ENCODE measurements at regions not wholly inside any gene's neighbourhood (a gene's known extent, or its start where the extent isn't known, plus 50 kb on each side); places are given as distances from the start of the nearest gene placed in this dataset.

DNA sequence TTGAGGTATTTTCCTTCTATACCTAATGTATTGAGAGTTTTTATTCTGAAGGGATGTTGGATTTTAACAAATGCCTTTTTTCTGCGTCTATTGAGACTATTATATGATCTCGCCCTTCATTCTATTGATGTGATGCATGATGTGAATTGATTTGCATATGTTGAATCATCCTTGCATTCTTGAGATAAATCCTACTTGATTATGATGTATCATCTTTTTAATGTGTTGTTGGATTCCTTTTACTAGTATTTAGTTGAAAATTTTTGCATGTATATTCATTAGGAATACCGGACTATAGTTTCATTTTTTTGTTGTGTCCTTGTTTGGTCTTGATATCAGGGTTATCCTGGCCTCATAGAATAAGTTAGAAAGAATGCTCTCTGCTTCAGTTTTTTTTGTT, 169.7 kb downstream of the NPR3 start:
- H3K4me2 ChIP-seq (ENCODE audit: insufficient read depth, low read length), result no peak overlapping the region
- no peak for FAIRE-seq
- POLR2A ChIA-PET, result no interaction called here

More for the DNA sequence above, 169.7 kb downstream of the NPR3 start:
- DNase-seq (ENCODE audit: low read depth, low spot score), result no peak
- CTCF ChIA-PET, result interaction anchor here (0.8 kb wide), 1 partner anchor 10 kb away, joined by 3 read pairs; no protein-coding TSS in a partner anchor
- intact Hi-C loops (cut with micrococcal nuclease) (no loop called here), dilution Hi-C loops (cut with MboI; ENCODE audit: extremely low pct_ligation_motif_present, low sequenced_read_pairs) (no loop called here)
- Histone ChIP-seq H3K4me3 (replicated peaks in 1 of 3; ENCODE audit: insufficient read depth in 1 of 3, low read depth in 1 of 3, low read length in 3 of 3) (no peak overlapping the region), H3K9me1 (replicated peaks; ENCODE audit: control insufficient read depth, extremely low read depth, insufficient read depth, low read length) (no peaks in the 10 kb centered on the region), H3K79me2 (ENCODE audit: control insufficient read depth, insufficient read depth, low read length) (no peaks in the 10 kb centered on the region), H3K4me1 (ENCODE audit: control insufficient read depth, extremely low read depth, insufficient read depth, low read length) (no peaks in the 10 kb centered on the region), H3K9ac (replicated peaks; ENCODE audit: extremely low read depth, insufficient read depth, low read length) (no peak overlapping the region), H3K27ac (ENCODE audit: insufficient read depth, low read depth, low read length) (no peak overlapping the region), H3K36me3 (ENCODE audit: control insufficient read depth in 2 of 2, extremely low read depth in 1 of 2, insufficient read depth in 2 of 2, low read length in 2 of 2) (no peaks in the 10 kb centered on the region), H3K27me3 (ENCODE audit: control insufficient read depth in 2 of 2, insufficient read depth in 2 of 2, low read length in 2 of 2) (no peaks in the 10 kb centered on the region), H3K9me3 (replicated peaks; ENCODE audit: control insufficient read depth, insufficient read depth, low read length) (no peaks in the 10 kb centered on the region), H4K20me1 (replicated peaks; ENCODE audit: control insufficient read depth, extremely low read depth, insufficient read depth, low read length) (no peaks in the 10 kb centered on the region), H2AFZ (ENCODE audit: low read depth, low read length) (no peak overlapping the region)
- no TSS peak for BruUV-seq (replicated peaks)
- TF ChIP-seq EZH2 (IDR thresholded peaks at IDR 0.05; ENCODE audit: borderline replicate concordance, low read depth, low read length, severe bottlenecking) (no peak), POLR2AphosphoS5 (IDR thresholded peaks at IDR 0.05; ENCODE audit: insufficient read depth, low read depth, low read length) (no peak), MYC (IDR thresholded peaks at IDR 0.05; ENCODE audit: low read depth, low read length) (no peak), JUN (IDR thresholded peaks at IDR 0.05; ENCODE audit: borderline replicate concordance, insufficient read depth, insufficient read length, low read depth) (no peak), MAX (IDR thresholded peaks at IDR 0.05; ENCODE audit: insufficient read depth, insufficient read length) (no peak), GATA2 (IDR thresholded peaks at IDR 0.05; ENCODE audit: insufficient read depth, insufficient read length, low read depth, low read length) (no peak), FOS (IDR thresholded peaks at IDR 0.05; ENCODE audit: borderline replicate concordance, insufficient read depth, low read length) (no peak), POLR2A (IDR thresholded peaks at IDR 0.05; ENCODE audit: low read depth, low read length) (no peak)
- TF ChIP-seq, protein P1, sequence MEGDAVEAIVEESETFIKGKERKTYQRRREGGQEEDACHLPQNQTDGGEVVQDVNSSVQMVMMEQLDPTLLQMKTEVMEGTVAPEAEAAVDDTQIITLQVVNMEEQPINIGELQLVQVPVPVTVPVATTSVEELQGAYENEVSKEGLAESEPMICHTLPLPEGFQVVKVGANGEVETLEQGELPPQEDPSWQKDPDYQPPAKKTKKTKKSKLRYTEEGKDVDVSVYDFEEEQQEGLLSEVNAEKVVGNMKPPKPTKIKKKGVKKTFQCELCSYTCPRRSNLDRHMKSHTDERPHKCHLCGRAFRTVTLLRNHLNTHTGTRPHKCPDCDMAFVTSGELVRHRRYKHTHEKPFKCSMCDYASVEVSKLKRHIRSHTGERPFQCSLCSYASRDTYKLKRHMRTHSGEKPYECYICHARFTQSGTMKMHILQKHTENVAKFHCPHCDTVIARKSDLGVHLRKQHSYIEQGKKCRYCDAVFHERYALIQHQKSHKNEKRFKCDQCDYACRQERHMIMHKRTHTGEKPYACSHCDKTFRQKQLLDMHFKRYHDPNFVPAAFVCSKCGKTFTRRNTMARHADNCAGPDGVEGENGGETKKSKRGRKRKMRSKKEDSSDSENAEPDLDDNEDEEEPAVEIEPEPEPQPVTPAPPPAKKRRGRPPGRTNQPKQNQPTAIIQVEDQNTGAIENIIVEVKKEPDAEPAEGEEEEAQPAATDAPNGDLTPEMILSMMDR (IDR thresholded peaks at IDR 0.05; ENCODE audit: extremely low read depth in 1 of 2, insufficient read depth in 1 of 2, low read depth in 1 of 2, low read length in 2 of 2), result no peak

Data from endothelial cell of umbilical vein (primary cell).